Mucosa of descending colon (tissue), 3 donors: ENCODE measurements at regions not wholly inside any gene's neighbourhood (a gene's known extent, or its start where the extent isn't known, plus 50 kb on each side); places are given as distances from the start of the nearest gene placed in this dataset.
"Not testable (repeated sequence)": the region's sequence is repeated elsewhere in the genome, so short reads cannot be mapped to it uniquely, and the experiment has no call there.

ENCODE experiments used
- ATAC-seq: fragments of 200-7000 bp; cut with Tn5 transposase; one replicate; pipeline ENCODE4 v1.9.1; 2020; ENCODE audit warnings: mild to moderate bottlenecking, moderate library complexity
- DNase-seq, 3 donors: peaks; one replicate each; pipeline ENCODE4 v3.0.0-alpha.2; 2020
- H3K36me3 ChIP-seq: fragments of 200-600 bp; one replicate; pipeline ENCODE4 v1.8.0; 2021; ENCODE audit warnings: low read depth, mild to moderate bottlenecking
- H3K4me1 ChIP-seq: fragments of 200-600 bp; one replicate; pipeline ENCODE4 v1.8.0; 2021; ENCODE audit warnings: low read depth, mild to moderate bottlenecking
- H3K4me3 ChIP-seq: fragments of 200-600 bp; one replicate; pipeline ENCODE4 v1.8.0; 2021; ENCODE audit warnings: mild to moderate bottlenecking
- H3K9me3 ChIP-seq: fragments of 200-600 bp; one replicate; pipeline ENCODE4 v1.8.0; 2021; ENCODE audit warnings: mild to moderate bottlenecking
- intact Hi-C, 2 donors: fragments of 100-400 bp; cut with DNase I in 1 of 2; cut with micrococcal nuclease in 1 of 2; formaldehyde crosslinking; loops; one replicate each; pipeline versions ENCODE4 v1.11.0 to v1.11.1; 2022; cut with DNase I, micrococcal nuclease
- TF ChIP-seq, protein P1 (sequence below): fragments of 200-600 bp; IDR thresholded peaks from one replicate; pipeline ENCODE4 v1.8.0; 2022; ENCODE audit warnings: antibody characterized with exemption, mild to moderate bottlenecking
- donor health status: DM: no; HTN: no; CAD: no; lungs with moderate emphysema.
- donor health status: DM: no; HTN: no; CAD: no.
- donor health status: DM: no; HTN: yes; CAD: no.

DNA sequence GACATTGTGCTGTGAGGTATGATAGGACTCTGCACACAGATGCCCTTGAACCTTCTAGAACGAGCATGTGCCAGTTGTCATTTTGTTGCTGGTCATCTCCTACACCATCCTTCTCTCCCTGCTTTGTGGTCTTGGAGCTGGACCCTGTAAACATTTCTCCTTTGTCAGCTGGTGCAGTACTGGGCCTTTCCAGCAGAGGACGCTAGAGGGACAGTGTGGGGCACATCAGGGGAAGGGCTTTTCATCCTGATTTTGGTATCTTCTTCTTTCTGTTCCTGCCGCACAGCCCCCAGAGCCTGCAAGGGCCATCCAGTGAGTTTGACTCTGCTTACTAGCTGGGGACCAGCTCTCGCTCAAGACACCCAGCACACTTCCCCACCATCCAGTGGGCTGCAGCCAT is 484.6 kb downstream of the AACS start:
- DNase-seq, result no peak
- Histone ChIP-seq H3K36me3 (no peaks in the 10 kb centered on the region), H3K4me1 (no peaks in the 10 kb centered on the region), H3K4me3 (no peak overlapping the region), H3K9me3 (no peaks in the 10 kb centered on the region)
- TF ChIP-seq, protein P1, sequence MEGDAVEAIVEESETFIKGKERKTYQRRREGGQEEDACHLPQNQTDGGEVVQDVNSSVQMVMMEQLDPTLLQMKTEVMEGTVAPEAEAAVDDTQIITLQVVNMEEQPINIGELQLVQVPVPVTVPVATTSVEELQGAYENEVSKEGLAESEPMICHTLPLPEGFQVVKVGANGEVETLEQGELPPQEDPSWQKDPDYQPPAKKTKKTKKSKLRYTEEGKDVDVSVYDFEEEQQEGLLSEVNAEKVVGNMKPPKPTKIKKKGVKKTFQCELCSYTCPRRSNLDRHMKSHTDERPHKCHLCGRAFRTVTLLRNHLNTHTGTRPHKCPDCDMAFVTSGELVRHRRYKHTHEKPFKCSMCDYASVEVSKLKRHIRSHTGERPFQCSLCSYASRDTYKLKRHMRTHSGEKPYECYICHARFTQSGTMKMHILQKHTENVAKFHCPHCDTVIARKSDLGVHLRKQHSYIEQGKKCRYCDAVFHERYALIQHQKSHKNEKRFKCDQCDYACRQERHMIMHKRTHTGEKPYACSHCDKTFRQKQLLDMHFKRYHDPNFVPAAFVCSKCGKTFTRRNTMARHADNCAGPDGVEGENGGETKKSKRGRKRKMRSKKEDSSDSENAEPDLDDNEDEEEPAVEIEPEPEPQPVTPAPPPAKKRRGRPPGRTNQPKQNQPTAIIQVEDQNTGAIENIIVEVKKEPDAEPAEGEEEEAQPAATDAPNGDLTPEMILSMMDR, result no peak
- no peak for ATAC-seq
- intact Hi-C loops, result no loop called here

DNA sequence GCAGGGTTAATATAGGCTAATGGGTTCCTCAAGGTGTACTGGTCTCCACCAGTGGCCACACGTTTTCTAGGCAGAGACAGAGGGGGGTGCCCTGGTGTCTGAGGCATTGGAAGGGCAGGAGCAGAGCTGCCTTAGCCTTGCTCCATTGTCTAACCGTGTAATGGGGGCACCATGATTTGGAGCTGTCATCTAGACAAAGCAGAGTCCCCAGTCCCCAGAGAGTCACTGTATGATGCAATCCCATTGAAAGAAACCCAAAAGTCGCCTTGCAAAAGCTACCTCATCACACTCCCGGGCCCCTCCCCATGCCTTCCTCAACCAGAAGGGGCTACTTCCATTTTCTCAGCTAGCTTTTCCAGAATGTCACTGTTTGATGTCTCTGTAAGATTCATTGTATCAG is 487.1 kb downstream of the AACS start:
- no peak overlapping the region for H3K4me3 ChIP-seq
- no peak for ATAC-seq
- TF ChIP-seq, protein P1, result no peak
- H3K4me1 ChIP-seq, result no peaks in the 10 kb centered on the region
- intact Hi-C loops, result no loop called here
- no peaks in the 10 kb centered on the region for H3K9me3 ChIP-seq
- DNase-seq, result no peak
- H3K36me3 ChIP-seq, result no peaks in the 10 kb centered on the region

DNA sequence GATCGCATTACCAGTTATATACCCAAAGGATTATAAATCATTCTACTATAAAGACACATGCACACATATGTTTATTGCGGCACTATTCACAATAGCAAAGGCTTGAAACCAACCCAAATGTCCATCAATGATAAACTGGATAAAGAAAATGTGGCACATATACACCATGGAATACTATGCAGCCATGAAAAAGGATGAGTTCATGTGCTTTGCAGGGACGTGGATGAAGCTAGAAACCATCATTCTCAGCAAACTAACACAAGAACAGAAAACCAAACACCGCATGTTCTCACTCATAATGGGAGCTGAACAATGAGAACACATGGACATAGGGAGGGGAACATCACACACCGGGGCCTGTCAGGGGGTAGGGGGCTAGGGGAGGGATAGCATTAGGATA is 495.8 kb downstream of the AACS start:
- DNase-seq, H3K4me3 ChIP-seq, H3K4me1 ChIP-seq, ATAC-seq, H3K36me3 ChIP-seq, H3K9me3 ChIP-seq, intact Hi-C loops: not testable (repeated sequence)

DNA sequence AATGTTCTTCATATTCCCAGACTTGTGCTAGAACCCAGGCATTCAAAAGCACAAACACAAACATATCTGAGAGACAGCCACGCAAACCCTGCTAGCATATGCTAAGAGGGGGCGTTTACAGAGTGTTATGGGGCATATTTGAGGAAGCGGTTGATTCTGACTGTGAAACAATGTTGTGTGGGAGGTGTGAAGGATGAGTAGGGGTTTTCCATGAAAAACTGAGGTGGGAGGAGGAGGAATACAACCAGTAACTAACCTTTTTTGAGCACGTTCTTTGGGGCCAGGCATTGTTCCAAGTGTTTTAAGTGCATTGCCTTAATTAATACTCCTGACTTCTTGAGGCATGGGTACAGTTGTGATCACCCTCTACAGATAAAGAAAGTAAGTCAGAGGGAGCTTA is 499.5 kb downstream of the AACS start:
- Histone ChIP-seq H3K4me1 (no peaks in the 10 kb centered on the region), H3K4me3 (no peak overlapping the region), H3K9me3 (no peaks in the 10 kb centered on the region), H3K36me3 (no peaks in the 10 kb centered on the region)
- intact Hi-C loops, result no loop called here
- ATAC-seq (no peak), DNase-seq (no peak)
- TF ChIP-seq, protein P1, result no peak

DNA sequence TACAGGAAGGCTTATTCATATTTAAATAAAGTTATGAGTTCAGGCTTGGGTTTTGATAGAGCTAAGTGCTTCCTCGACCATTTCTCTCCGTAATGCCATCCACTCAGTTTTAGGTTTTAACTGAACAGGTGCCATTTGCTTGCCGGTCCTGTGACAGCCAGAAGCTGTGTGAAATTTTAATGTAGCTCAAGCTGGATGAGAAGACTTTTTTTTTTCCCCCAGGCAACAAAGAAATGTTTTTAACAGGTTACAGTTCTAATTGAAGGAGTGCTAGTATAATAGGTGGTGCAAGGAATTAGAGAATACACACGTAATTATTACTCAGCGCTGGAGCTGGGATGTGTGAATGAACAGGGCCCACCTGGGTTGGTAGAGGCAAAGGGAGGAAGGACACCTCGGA is 502.3 kb downstream of the AACS start:
- no peaks in the 10 kb centered on the region for H3K36me3 ChIP-seq
- H3K4me3 ChIP-seq, result no peak overlapping the region
- H3K9me3 ChIP-seq, result no peaks in the 10 kb centered on the region
- intact Hi-C loops, result no loop called here
- TF ChIP-seq, protein P1, result no peak
- no peaks in the 10 kb centered on the region for H3K4me1 ChIP-seq
- ATAC-seq (no peak), DNase-seq (no peak)

DNA sequence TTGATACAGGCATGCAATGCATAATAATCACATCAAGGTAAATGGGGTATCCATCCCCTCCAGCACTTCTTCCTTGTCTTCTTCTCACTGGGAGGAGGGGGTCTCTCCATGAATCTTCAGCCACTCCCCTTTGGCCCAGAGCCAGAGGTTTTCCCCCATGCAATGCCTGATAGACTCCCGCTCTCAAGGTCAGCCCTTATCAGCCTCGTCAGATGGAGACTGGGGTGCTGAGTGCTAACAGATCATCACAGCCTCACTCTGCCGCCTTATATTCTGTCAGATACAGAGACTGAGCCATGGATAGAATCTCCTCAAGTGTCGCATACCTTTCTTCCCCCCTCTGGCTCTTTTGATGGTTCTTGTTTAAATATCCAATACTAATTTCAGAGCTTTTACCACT is 503.1 kb downstream of the AACS start:
- ATAC-seq (no peak), DNase-seq (no peak)
- no peaks in the 10 kb centered on the region for H3K4me1 ChIP-seq
- intact Hi-C loops, result no loop called here
- no peaks in the 10 kb centered on the region for H3K36me3 ChIP-seq
- TF ChIP-seq, protein P1, result no peak
- H3K4me3 ChIP-seq, result no peak overlapping the region
- H3K9me3 ChIP-seq, result no peaks in the 10 kb centered on the region
